Esophagus (tissue), 2 donors: ENCODE measurements at regions not wholly inside any gene's neighbourhood (a gene's known extent, or its start where the extent isn't known, plus 50 kb on each side); places are given as distances from the start of the nearest gene placed in this dataset.

Experiments used
- H3K27ac ChIP-seq, 2 donors: one replicate each; pipeline ENCODE4 v1.5.1; 2013; ENCODE audit warnings: low read depth in 2 of 2, mild to moderate bottlenecking in 2 of 2, inconsistent platforms in 1 of 2, low read length in 1 of 2, moderate library complexity in 1 of 2
- H3K27me3 ChIP-seq, 2 donors: one replicate each; pipeline ENCODE4 v1.6.1; 2013; ENCODE audit warnings: low read length in 2 of 2, control low read depth in 1 of 2, mild to moderate bottlenecking in 1 of 2; ENCODE audit not compliant: insufficient read depth in 2 of 2, control insufficient read depth in 1 of 2
- H3K36me3 ChIP-seq, 2 donors: one replicate each; pipeline ENCODE4 v1.6.1; 2013; ENCODE audit warnings: low read length in 1 of 2; ENCODE audit not compliant: control insufficient read depth in 2 of 2, insufficient read depth in 2 of 2
- H3K4me1 ChIP-seq, 2 donors: one replicate each; pipeline ENCODE4 v1.6.1; 2013; ENCODE audit warnings: low read length in 1 of 2; ENCODE audit not compliant: control insufficient read depth in 2 of 2, insufficient read depth in 2 of 2
- H3K4me3 ChIP-seq, 2 donors: one replicate each; pipeline ENCODE4 v1.5.1; 2013; ENCODE audit warnings: low read length in 2 of 2, mild to moderate bottlenecking in 2 of 2, low read depth in 1 of 2, moderate library complexity in 1 of 2
- H3K9me3 ChIP-seq, 2 donors: one replicate each; pipeline ENCODE4 v1.6.1; 2013; ENCODE audit warnings: mild to moderate bottlenecking in 2 of 2, low read depth in 1 of 2, low read length in 1 of 2, moderate library complexity in 1 of 2; ENCODE audit not compliant: control insufficient read depth in 2 of 2, insufficient read depth in 1 of 2
- WGBS, 2 donors: extraction: QIAGEN DNeasy Blood & Tissue Kit; methylation state at CpG; one replicate each; pipeline ENCODE4 v1.1.7; 2013; 5-methylcytosine and 5-hydroxymethylcytosine counted together
- donor health status: healthy with polysubstance abuse.
- donor health status: Bipolar disorder and iron deficiency.

GRCh38 chr6:134735461-134735860, 214.4 kb downstream of the ALDH8A1 start:
- no peak overlapping the region for H3K4me3 ChIP-seq
- H3K9me3 ChIP-seq = no peaks in the 10 kb centered on the region
- H3K36me3 ChIP-seq = no peaks in the 10 kb centered on the region
- no peaks in the 10 kb centered on the region for H3K4me1 ChIP-seq
- H3K27me3 ChIP-seq = no peaks in the 10 kb centered on the region
- no peak overlapping the region for H3K27ac ChIP-seq

GRCh38 chr6:134734312-134734869, 215.5 kb downstream of the ALDH8A1 start:
- Histone ChIP-seq H3K4me1 (no peaks in the 10 kb centered on the region), H3K36me3 (no peaks in the 10 kb centered on the region), H3K9me3 (no peaks in the 10 kb centered on the region), H3K27me3 (no peaks in the 10 kb centered on the region), H3K27ac (no peak overlapping the region), H3K4me3 (no peak overlapping the region)
- WGBS, 2 donors = 66 to 75% methylated on average over 6 of the region's 6 CpGs

GRCh38 chr6:134733801-134734200, 216.1 kb downstream of the ALDH8A1 start:
- 90 to 92% methylated on average over 1 of the region's 1 CpG for WGBS, 2 donors
- Histone ChIP-seq H3K4me3 (no peak overlapping the region), H3K9me3 (no peaks in the 10 kb centered on the region), H3K36me3 (no peaks in the 10 kb centered on the region), H3K4me1 (no peaks in the 10 kb centered on the region), H3K27ac (no peak overlapping the region), H3K27me3 (no peaks in the 10 kb centered on the region)

GRCh38 chr6:134732763-134733162, 217.1 kb downstream of the ALDH8A1 start:
- Histone ChIP-seq H3K27ac (no peak overlapping the region), H3K36me3 (no peaks in the 10 kb centered on the region), H3K9me3 (no peaks in the 10 kb centered on the region), H3K4me3 (no peak overlapping the region), H3K27me3 (no peaks in the 10 kb centered on the region), H3K4me1 (no peaks in the 10 kb centered on the region)
- 69 to 79% methylated on average over 4 of the region's 4 CpGs for WGBS, 2 donors

- no peaks in the 10 kb centered on the region for H3K9me3 ChIP-seq
- H3K4me1 ChIP-seq = no peaks in the 10 kb centered on the region
- no peak overlapping the region for H3K27ac ChIP-seq
- H3K27me3 ChIP-seq = no peaks in the 10 kb centered on the region
- WGBS, 2 donors = 88 to 100% methylated on average over 1 of the region's 1 CpG
- no peak overlapping the region for H3K4me3 ChIP-seq
- H3K36me3 ChIP-seq = no peaks in the 10 kb centered on the region
Observed at GRCh38 chr6:134731615-134732014, 218.3 kb downstream of the ALDH8A1 start.

- Histone ChIP-seq H3K27me3 (no peaks in the 10 kb centered on the region), H3K9me3 (no peaks in the 10 kb centered on the region), H3K4me3 (no peak overlapping the region), H3K27ac (no peak overlapping the region), H3K4me1 (no peaks in the 10 kb centered on the region), H3K36me3 (no peaks in the 10 kb centered on the region)
- 85 to 91% methylated on average over 8 of the region's 8 CpGs for WGBS, 2 donors
Observed at GRCh38 chr6:134730013-134730412, 219.9 kb downstream of the ALDH8A1 start.

GRCh38 chr6:134729561-134729960, 220.3 kb downstream of the ALDH8A1 start:
- Histone ChIP-seq H3K27ac (no peak overlapping the region), H3K36me3 (no peaks in the 10 kb centered on the region), H3K27me3 (no peaks in the 10 kb centered on the region), H3K9me3 (no peaks in the 10 kb centered on the region), H3K4me1 (no peaks in the 10 kb centered on the region), H3K4me3 (no peak overlapping the region)
- WGBS, 2 donors = 78 to 82% methylated on average over 4 of the region's 4 CpGs

- Histone ChIP-seq H3K4me3 (no peak overlapping the region), H3K27me3 (no peaks in the 10 kb centered on the region), H3K9me3 (no peaks in the 10 kb centered on the region), H3K4me1 (no peaks in the 10 kb centered on the region), H3K27ac (no peak overlapping the region), H3K36me3 (no peaks in the 10 kb centered on the region)
- 77 to 79% methylated on average over 2 of the region's 2 CpGs for WGBS, 2 donors
Observed at GRCh38 chr6:134727081-134727480, 222.8 kb downstream of the ALDH8A1 start.

GRCh38 chr6:134725590-134725989, 224.3 kb downstream of the ALDH8A1 start:
- H3K27ac ChIP-seq = no peak overlapping the region
- 81 to 89% methylated on average over 1 of the region's 1 CpG for WGBS, 2 donors
- H3K27me3 ChIP-seq = no peaks in the 10 kb centered on the region
- H3K9me3 ChIP-seq = no peaks in the 10 kb centered on the region
- no peaks in the 10 kb centered on the region for H3K4me1 ChIP-seq
- H3K36me3 ChIP-seq = no peaks in the 10 kb centered on the region
- H3K4me3 ChIP-seq = no peak overlapping the region

- H3K36me3 ChIP-seq = no peaks in the 10 kb centered on the region
- no peak overlapping the region for H3K4me3 ChIP-seq
- no peak overlapping the region for H3K27ac ChIP-seq
- no peaks in the 10 kb centered on the region for H3K9me3 ChIP-seq
- H3K4me1 ChIP-seq = no peaks in the 10 kb centered on the region
- 32 to 39% methylated on average over 8 of the region's 8 CpGs for WGBS, 2 donors
- no peaks in the 10 kb centered on the region for H3K27me3 ChIP-seq
Observed at GRCh38 chr6:134724771-134725340, 225.0 kb downstream of the ALDH8A1 start.
